H1 (cell line): ENCODE measurements at regions not wholly inside any gene's neighbourhood (a gene's known extent, or its start where the extent isn't known, plus 50 kb on each side); places are given as distances from the start of the nearest gene placed in this dataset.

Experiments
- GABPA ChIP-seq: IDR thresholded peaks from 2 replicates; pipeline ENCODE4 v1.6.1; 2011; ENCODE audit warnings: mild to moderate bottlenecking, low read length, moderate library complexity, borderline replicate concordance; ENCODE audit not compliant: insufficient read depth
- HDAC2 ChIP-seq, 2 experiments: fragments of 300-600 bp in 1 of 2; sonication (generic) in 1 of 2; IDR thresholded peaks; 2 replicates each; pipeline ENCODE4 v1.6.1; 2011 to 2012; ENCODE audit warnings: low read depth in 2 of 2, low read length in 2 of 2, mild to moderate bottlenecking in 2 of 2, moderate library complexity in 2 of 2, borderline replicate concordance in 1 of 2, inconsistent platforms in 1 of 2
- NANOG ChIP-seq: IDR thresholded peaks from 2 replicates; pipeline ENCODE4 v1.6.1; 2011; ENCODE audit warnings: low read length, low read depth, mild to moderate bottlenecking, inconsistent platforms; ENCODE audit not compliant: insufficient read depth, poor library complexity, severe bottlenecking
- TAF1 ChIP-seq: IDR thresholded peaks from 2 replicates; pipeline ENCODE4 v1.6.1; 2011; ENCODE audit warnings: mild to moderate bottlenecking, low read depth, low read length

DNA sequence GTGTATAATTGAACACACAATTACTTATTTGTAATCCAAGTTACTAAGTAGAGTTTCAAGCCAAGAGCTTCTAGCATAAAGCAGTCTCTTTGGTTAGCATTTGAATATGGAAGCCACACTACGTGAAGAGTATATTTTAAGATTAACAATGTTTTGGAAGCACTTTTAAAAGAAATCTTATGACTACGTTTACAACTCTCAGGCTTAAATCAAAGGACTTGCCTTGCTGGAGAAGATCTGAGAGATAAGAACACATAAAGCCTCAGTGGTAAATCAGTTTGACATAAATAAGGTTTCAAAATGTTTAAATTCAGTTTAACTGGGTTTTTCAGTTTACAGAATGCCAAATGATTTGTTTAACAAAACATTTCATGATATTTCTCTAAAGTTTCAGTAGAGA lies 161.9 kb upstream of the PDE3A start (continued):
- no peak for TF ChIP-seq HDAC2 (IDR thresholded peaks at IDR 0.05; ENCODE audit: borderline replicate concordance in 1 of 2, low read depth in 2 of 2, low read length in 2 of 2)
- no peak for TF ChIP-seq NANOG
- TF ChIP-seq GABPA, result no peak
- TF ChIP-seq TAF1, result no peak
